Heart left ventricle (tissue), 16 donors: ENCODE measurements at regions not wholly inside any gene's neighbourhood (a gene's known extent, or its start where the extent isn't known, plus 50 kb on each side); places are given as distances from the start of the nearest gene placed in this dataset.

Experiments
- ATAC-seq, 4 donors: fragments of 200-7000 bp; cut with Tn5 transposase; one replicate each; pipeline ENCODE4 v1.9.1; 2020 to 2022; ENCODE audit warnings: moderate library complexity in 4 of 4, mild to moderate bottlenecking in 3 of 4, moderate number of reproducible peaks in 1 of 4
- DNase-seq, 5 donors: peaks; one replicate each; pipeline ENCODE4 v3.0.0-alpha.2; 2020
- H3K27ac ChIP-seq, 12 donors: fragments of 200-600 bp; sonication (generic) in 4 of 12; one replicate each; pipeline versions ENCODE4 v1.5.0 to v1.8.0; 2016 to 2022; ENCODE audit warnings: mild to moderate bottlenecking in 2 of 12
- H3K27me3 ChIP-seq, 9 donors: fragments of 200-600 bp; sonication (generic) in 2 of 9; one replicate each; pipeline versions ENCODE4 v1.5.1 to v1.8.0; 2016 to 2022; ENCODE audit warnings: mild to moderate bottlenecking in 3 of 9
- H3K36me3 ChIP-seq, 9 donors: fragments of 200-600 bp; sonication (generic) in 2 of 9; one replicate each; pipeline versions ENCODE4 v1.5.0 to v1.8.0; 2018 to 2022; ENCODE audit warnings: mild to moderate bottlenecking in 2 of 9
- H3K4me1 ChIP-seq, 12 donors: fragments of 200-600 bp; sonication (generic) in 4 of 12; one replicate each; pipeline versions ENCODE4 v1.5.0 to v1.8.0; 2016 to 2022; ENCODE audit warnings: mild to moderate bottlenecking in 3 of 12
- H3K4me3 ChIP-seq, 12 donors: fragments of 200-600 bp; sonication (generic) in 4 of 12; one replicate each; pipeline versions ENCODE4 v1.5.0 to v1.8.0; 2017 to 2022; ENCODE audit warnings: mild to moderate bottlenecking in 9 of 12, moderate library complexity in 4 of 12
- H3K9me3 ChIP-seq, 12 donors: fragments of 200-600 bp; sonication (generic) in 4 of 12; one replicate each; pipeline versions ENCODE4 v1.5.0 to v1.8.0; 2016 to 2022; ENCODE audit warnings: mild to moderate bottlenecking in 1 of 12
- POLR2A ChIP-seq, 2 donors: fragments of 450-650 bp; IDR thresholded peaks; one replicate each; pipeline ENCODE4 v1.6.1; 2017; ENCODE audit warnings: antibody characterized with exemption in 2 of 2, mild to moderate bottlenecking in 2 of 2, moderate library complexity in 2 of 2
- WGBS, 4 donors: extraction: QIAGEN DNeasy Blood & Tissue Kit in 2 of 4; methylation state at CpG; one replicate each; pipeline versions ENCODE4 v1.1.5 to v1.1.7; 2013 to 2018; 5-methylcytosine and 5-hydroxymethylcytosine counted together
- intact Hi-C, 10 donors: fragments of 100-400 bp; cut with DNase I; formaldehyde crosslinking; loops; one replicate each; pipeline versions ENCODE4 v1.11.1 to v1.14.2; 2022
- TF ChIP-seq, protein P1 (sequence below), 12 donors: fragments of 200-600 bp; sonication (generic) in 4 of 12; IDR thresholded peaks; one replicate each; pipeline versions ENCODE4 v1.5.0 to v1.8.0; 2018 to 2022; ENCODE audit warnings: antibody characterized with exemption in 12 of 12, mild to moderate bottlenecking in 5 of 12
- donor health status: ischemic (EF 13 %, LVEDD 7.1; RV severe dilation, severe dysfunction).
- donor health status: healthy with polysubstance abuse.
- donor health status: DM: no; HTN: yes; CAD: no.
- donor health status: DM: no; HTN: no; CAD: no.
- donor health status: ischemic (EF 25% LVEDD 6.9; RV normal size, moderate dysfunction).
- donor health status: ischemic (EF 25% LVEDD 5.7; RV mildly dilated, moderate dysfunction).
- donor health status: healthy.
- donor health status: DM: yes; HTN: yes; CAD: no.
- donor health status: ischemic (EF 35%, LVEDD 5.7; RV mildly dilated, moderate dysfunction).
- donor health status: nonischemic (EF 11% LVEDD 7.7; RV severe dilation, severe dysfunction).
- donor health status: DM: yes; HTN: yes; CAD: no.
- donor health status: PGD.
- donor health status: ischemic (EF 29% LVEDD 5.4; RV normal size, mild dysfunction).
- donor health status: nonischemic (EF 23%, LVEDD 6.1; RV moderate dilation, normal function).

DNA sequence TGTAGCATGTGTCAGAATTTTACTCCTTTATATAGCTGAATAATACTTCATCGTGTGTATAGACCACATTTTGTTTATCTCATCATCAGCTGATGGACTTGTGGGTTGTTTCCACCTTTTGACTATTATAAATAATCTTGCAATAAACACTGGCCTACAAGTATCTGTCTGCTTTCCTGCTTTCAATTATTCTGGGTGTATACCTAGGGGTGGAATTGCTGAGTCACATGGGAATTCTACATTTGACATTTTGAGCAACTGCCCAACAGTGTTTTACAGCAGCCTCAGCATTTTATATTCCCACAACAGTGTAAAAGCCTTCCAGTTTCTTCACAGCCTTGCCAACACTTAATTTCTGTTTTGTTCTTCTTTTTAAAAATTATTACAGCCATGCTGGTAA lies 200.3 kb upstream of the PRSS1 start:
- Histone ChIP-seq H3K36me3 (no peaks in the 10 kb centered on the region), H3K27me3 (no peaks in the 10 kb centered on the region), H3K4me3 (no peak overlapping the region), H3K27ac (no peak overlapping the region), H3K9me3 (no peaks in the 10 kb centered on the region), H3K4me1 (peaks cover 0 to 2% (median 0%) of the 10 kb centered on the region in 12 donors)
- TF ChIP-seq, protein P1, sequence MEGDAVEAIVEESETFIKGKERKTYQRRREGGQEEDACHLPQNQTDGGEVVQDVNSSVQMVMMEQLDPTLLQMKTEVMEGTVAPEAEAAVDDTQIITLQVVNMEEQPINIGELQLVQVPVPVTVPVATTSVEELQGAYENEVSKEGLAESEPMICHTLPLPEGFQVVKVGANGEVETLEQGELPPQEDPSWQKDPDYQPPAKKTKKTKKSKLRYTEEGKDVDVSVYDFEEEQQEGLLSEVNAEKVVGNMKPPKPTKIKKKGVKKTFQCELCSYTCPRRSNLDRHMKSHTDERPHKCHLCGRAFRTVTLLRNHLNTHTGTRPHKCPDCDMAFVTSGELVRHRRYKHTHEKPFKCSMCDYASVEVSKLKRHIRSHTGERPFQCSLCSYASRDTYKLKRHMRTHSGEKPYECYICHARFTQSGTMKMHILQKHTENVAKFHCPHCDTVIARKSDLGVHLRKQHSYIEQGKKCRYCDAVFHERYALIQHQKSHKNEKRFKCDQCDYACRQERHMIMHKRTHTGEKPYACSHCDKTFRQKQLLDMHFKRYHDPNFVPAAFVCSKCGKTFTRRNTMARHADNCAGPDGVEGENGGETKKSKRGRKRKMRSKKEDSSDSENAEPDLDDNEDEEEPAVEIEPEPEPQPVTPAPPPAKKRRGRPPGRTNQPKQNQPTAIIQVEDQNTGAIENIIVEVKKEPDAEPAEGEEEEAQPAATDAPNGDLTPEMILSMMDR (IDR thresholded peaks at IDR 0.05) = no peak
- TF ChIP-seq POLR2A (IDR thresholded peaks at IDR 0.05) = no peak
- DNase-seq (no peak), ATAC-seq (no peak)
- intact Hi-C loops = no loop called here
- WGBS, 4 donors = 67 to 77% (median 74%) methylated on average over 1 of the region's 1 CpG

GRCh38 chr7:142546452-142546851 lies 202.8 kb upstream of the PRSS1 start:
- WGBS, 4 donors = 70 to 78% (median 71%) methylated on average over 4 of the region's 4 CpGs
- no peaks in the 10 kb centered on the region for H3K36me3 ChIP-seq
- intact Hi-C loops = no loop called here
- H3K9me3 ChIP-seq = no peaks in the 10 kb centered on the region
- H3K4me1 ChIP-seq = no peaks in the 10 kb centered on the region
- DNase-seq (no peak), ATAC-seq (no peak)
- no peak overlapping the region for H3K27ac ChIP-seq
- TF ChIP-seq, protein P1 (IDR thresholded peaks at IDR 0.05) = no peak
- no peak for TF ChIP-seq POLR2A (IDR thresholded peaks at IDR 0.05)
- no peak overlapping the region for H3K4me3 ChIP-seq
- H3K27me3 ChIP-seq = peaks cover 0 to 5% (median 0%) of the 10 kb centered on the region in 9 donors

DNA sequence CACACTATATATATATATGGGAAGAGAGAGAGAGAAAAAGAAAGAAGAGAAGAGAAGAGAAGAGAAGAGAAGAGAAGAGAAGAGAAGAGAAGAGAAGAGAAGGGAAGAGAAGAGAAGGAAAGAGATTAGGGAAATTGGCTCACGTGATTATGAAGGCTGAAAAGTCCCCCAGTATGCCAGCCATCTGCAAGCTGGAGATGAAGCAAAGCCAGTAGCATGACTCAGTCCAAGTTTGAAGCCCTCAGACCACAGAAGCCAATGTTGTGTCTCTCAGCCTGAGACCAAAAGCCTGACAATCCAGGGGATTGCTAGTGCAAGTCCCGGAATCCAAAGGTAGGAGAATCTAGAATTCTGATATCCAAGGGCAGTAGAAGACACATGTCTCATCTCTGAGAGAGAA lies 206.3 kb upstream of the PRSS1 start:
- intact Hi-C loops = no loop called here
- no peaks in the 10 kb centered on the region for H3K9me3 ChIP-seq
- ATAC-seq (no peak), DNase-seq (no peak)
- H3K4me3 ChIP-seq = no peak overlapping the region
- H3K27me3 ChIP-seq = peaks cover 0 to 5% (median 0%) of the 10 kb centered on the region in 9 donors
- no peaks in the 10 kb centered on the region for H3K36me3 ChIP-seq
- no peak overlapping the region for H3K27ac ChIP-seq
- H3K4me1 ChIP-seq = no peaks in the 10 kb centered on the region
- 52 to 74% (median 66%) methylated on average over 2 of the region's 2 CpGs for WGBS, 4 donors
- TF ChIP-seq, protein P1 (IDR thresholded peaks at IDR 0.05) = no peak
- TF ChIP-seq POLR2A (IDR thresholded peaks at IDR 0.05) = no peak

DNA sequence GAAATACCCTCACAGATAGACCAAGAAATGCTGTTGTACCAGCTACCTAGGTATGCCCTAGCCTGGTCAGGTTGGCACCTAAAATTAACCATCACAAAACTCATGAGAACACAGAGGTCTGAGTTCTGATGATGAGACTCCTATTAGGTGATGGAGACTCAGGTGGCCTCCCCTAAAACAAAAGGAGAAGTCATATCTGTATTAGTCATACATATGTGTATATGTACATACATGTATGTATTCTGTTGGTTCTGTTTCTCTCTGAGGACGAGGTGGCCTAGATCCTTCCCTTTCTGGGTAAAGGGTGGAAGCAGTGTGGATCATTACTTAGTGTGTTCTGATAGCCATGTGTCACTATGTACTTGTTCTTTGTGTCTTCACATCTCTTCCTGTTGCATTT lies 207.2 kb upstream of the PRSS1 start:
- peaks cover 0 to 5% (median 0%) of the 10 kb centered on the region in 9 donors for H3K27me3 ChIP-seq
- no peaks in the 10 kb centered on the region for H3K9me3 ChIP-seq
- WGBS, 4 donors = 57 to 75% (median 66%) methylated on average over 1 of the region's 1 CpG
- intact Hi-C loops = no loop called here
- H3K4me1 ChIP-seq = no peaks in the 10 kb centered on the region
- H3K4me3 ChIP-seq = no peak overlapping the region
- DNase-seq = no peak
- H3K27ac ChIP-seq = no peak overlapping the region
- H3K36me3 ChIP-seq = no peaks in the 10 kb centered on the region
- TF ChIP-seq, protein P1 (IDR thresholded peaks at IDR 0.05) = no peak
- TF ChIP-seq POLR2A (IDR thresholded peaks at IDR 0.05) = no peak
- ATAC-seq = no peak
